Liver (tissue), 8 donors: ENCODE measurements at regions not wholly inside any gene's neighbourhood (a gene's known extent, or its start where the extent isn't known, plus 50 kb on each side); places are given as distances from the start of the nearest gene placed in this dataset.

Experiments used
- DNase-seq: peaks from one replicate; pipeline ENCODE4 v3.0.0-alpha.2; 2017; ENCODE audit warnings: low spot score
- H3K27ac ChIP-seq, 2 donors: one replicate each; pipeline ENCODE4 v1.7.0; 2013; ENCODE audit warnings: inconsistent platforms in 2 of 2, low read length in 2 of 2, control low read depth in 1 of 2, low read depth in 1 of 2, mild to moderate bottlenecking in 1 of 2
- H3K27me3 ChIP-seq, 4 donors: one replicate each; pipeline versions ENCODE4 v1.6.1 to v1.7.0; 2013; ENCODE audit warnings: low read length in 3 of 4, inconsistent platforms in 1 of 4, mild to moderate bottlenecking in 1 of 4, moderate library complexity in 1 of 4; ENCODE audit not compliant: control insufficient read depth in 4 of 4, insufficient read depth in 4 of 4
- H3K36me3 ChIP-seq, 4 donors: one replicate each; pipeline versions ENCODE4 v1.6.1 to v1.7.0; 2013; ENCODE audit warnings: low read length in 3 of 4, mild to moderate bottlenecking in 3 of 4, low read depth in 1 of 4, moderate library complexity in 1 of 4; ENCODE audit not compliant: control insufficient read depth in 4 of 4, insufficient read depth in 3 of 4
- H3K4me1 ChIP-seq, 4 donors: one replicate each; pipeline versions ENCODE4 v1.6.1 to v1.7.0; 2013; ENCODE audit warnings: low read length in 3 of 4, mild to moderate bottlenecking in 3 of 4, moderate library complexity in 1 of 4; ENCODE audit not compliant: control insufficient read depth in 4 of 4, insufficient read depth in 4 of 4
- H3K4me3 ChIP-seq, 3 donors: one replicate each; pipeline versions ENCODE4 v1.6.1 to v1.7.0; 2013; ENCODE audit warnings: low read length in 3 of 3, control low read depth in 1 of 3, low read depth in 1 of 3, mild to moderate bottlenecking in 1 of 3
- H3K9ac ChIP-seq, 2 donors: one replicate each; pipeline ENCODE4 v1.7.0; 2013; ENCODE audit warnings: low read length in 2 of 2, mild to moderate bottlenecking in 2 of 2, moderate library complexity in 2 of 2, control low read depth in 1 of 2, low read depth in 1 of 2
- H3K9me3 ChIP-seq, 4 donors: one replicate each; pipeline versions ENCODE4 v1.6.1 to v1.7.0; 2013; ENCODE audit warnings: low read length in 3 of 4; ENCODE audit not compliant: control insufficient read depth in 4 of 4
- ATF3 ChIP-seq: IDR thresholded peaks from 2 replicates; pipeline ENCODE4 v1.6.1; 2016; ENCODE audit warnings: antibody characterized with exemption
- CTCF ChIP-seq: fragments of 150-350 bp; IDR thresholded peaks from 2 replicates; pipeline ENCODE4 v1.5.1; 2017; ENCODE audit warnings: improper control_type of control experiment, low read depth, low read length; ENCODE audit not compliant: missing input control
- EGR1 ChIP-seq, 2 donors: IDR thresholded peaks; 2 replicates each; pipeline ENCODE4 v1.6.1; 2016 to 2018; ENCODE audit warnings: antibody characterized with exemption in 2 of 2, low read depth in 2 of 2
- FOXA1 ChIP-seq: IDR thresholded peaks from 2 replicates; pipeline ENCODE4 v1.6.1; 2016; ENCODE audit warnings: antibody characterized with exemption
- FOXA2 ChIP-seq: IDR thresholded peaks from 2 replicates; pipeline ENCODE4 v1.6.1; 2016; ENCODE audit warnings: antibody characterized with exemption
- GABPA ChIP-seq, 2 donors: IDR thresholded peaks in 1 of 2; conservative IDR thresholded peaks in 1 of 2; 2 replicates each; pipeline ENCODE4 v1.6.1; 2016; ENCODE audit warnings: antibody characterized with exemption in 2 of 2, mild to moderate bottlenecking in 1 of 2, moderate library complexity in 1 of 2
- HNF4A ChIP-seq, 2 donors: conservative IDR thresholded peaks; 2 replicates each; pipeline ENCODE4 v1.6.1; 2016; ENCODE audit warnings: antibody characterized with exemption in 2 of 2, mild to moderate bottlenecking in 2 of 2
- HNF4G ChIP-seq: IDR thresholded peaks from 2 replicates; pipeline ENCODE4 v1.6.1; 2016; ENCODE audit warnings: antibody characterized with exemption
- JUND ChIP-seq, 2 donors: IDR thresholded peaks; 2 replicates each; pipeline ENCODE4 v1.6.1; 2016; ENCODE audit warnings: antibody characterized with exemption in 2 of 2
- MAX ChIP-seq: IDR thresholded peaks from 2 replicates; pipeline ENCODE4 v1.6.1; 2016; ENCODE audit warnings: antibody characterized with exemption
- NR2F2 ChIP-seq: IDR thresholded peaks from 2 replicates; pipeline ENCODE4 v1.6.1; 2016; ENCODE audit warnings: antibody characterized with exemption
- RAD21 ChIP-seq, 2 donors: IDR thresholded peaks; 2 replicates each; pipeline ENCODE4 v1.6.1; 2016; ENCODE audit warnings: antibody characterized with exemption in 2 of 2, mild to moderate bottlenecking in 2 of 2
- REST ChIP-seq: IDR thresholded peaks from 2 replicates; pipeline ENCODE4 v1.6.1; 2016; ENCODE audit warnings: antibody characterized with exemption, mild to moderate bottlenecking
- RXRA ChIP-seq, 2 donors: IDR thresholded peaks; 2 replicates each; pipeline ENCODE4 v1.6.1; 2017 to 2018; ENCODE audit warnings: antibody characterized with exemption in 2 of 2, mild to moderate bottlenecking in 1 of 2
- SP1 ChIP-seq: IDR thresholded peaks from 2 replicates; pipeline ENCODE4 v1.6.1; 2018; ENCODE audit warnings: antibody characterized with exemption, mild to moderate bottlenecking
- TAF1 ChIP-seq: conservative IDR thresholded peaks from 2 replicates; pipeline ENCODE4 v1.6.1; 2016; ENCODE audit warnings: antibody characterized with exemption, mild to moderate bottlenecking
- YY1 ChIP-seq: IDR thresholded peaks from 2 replicates; pipeline ENCODE4 v1.6.1; 2016; ENCODE audit warnings: antibody characterized with exemption, mild to moderate bottlenecking
- ZBTB33 ChIP-seq: IDR thresholded peaks from 2 replicates; pipeline ENCODE4 v1.6.1; 2016; ENCODE audit warnings: antibody characterized with exemption
- WGBS: extraction: QIAGEN DNeasy Blood & Tissue Kit; methylation state at CpG from one replicate; pipeline ENCODE4 v1.1.7; 2013; 5-methylcytosine and 5-hydroxymethylcytosine counted together
- donor health status: healthy.
- donor health status: healthy.
- donor health status: healthy.
- donor health status: healthy.
- donor health status: healthy.

- no peaks in the 10 kb centered on the region for H3K36me3 ChIP-seq
- no peaks in the 10 kb centered on the region for H3K4me1 ChIP-seq
- H3K27ac ChIP-seq: no peak overlapping the region
- no peak overlapping the region for H3K9ac ChIP-seq
- WGBS: 79% methylated on average over 2 of the region's 2 CpGs
- H3K9me3 ChIP-seq: no peaks in the 10 kb centered on the region
- TF ChIP-seq HNF4A (conservative IDR thresholded peaks at IDR 0.05) (no peak), TAF1 (no peak), NR2F2 (no peak), REST (no peak), YY1 (no peak), FOXA1 (no peak), RAD21 (IDR thresholded peaks at IDR 0.05) (no peak), FOXA2 (no peak), JUND (IDR thresholded peaks at IDR 0.05) (no peak), CTCF (no peak), EGR1 (IDR thresholded peaks at IDR 0.05; ENCODE audit: low read depth in 2 of 2) (no peak), SP1 (no peak), HNF4G (no peak), ZBTB33 (no peak), RXRA (IDR thresholded peaks at IDR 0.05) (no peak), MAX (no peak), ATF3 (no peak), GABPA (IDR thresholded peaks at IDR 0.05 in 1 of 2, conservative IDR thresholded peaks at IDR 0.05 in 1 of 2) (no peak)
- no peaks in the 10 kb centered on the region for H3K27me3 ChIP-seq
- no peak overlapping the region for H3K4me3 ChIP-seq
- no peak for DNase-seq
These were observed 91.5 kb upstream of the ZSWIM2 start for GRCh38 chr2:186940463-186940862.
